ENCODE measurements at regions not wholly inside any gene's neighbourhood (a gene's known extent, or its start where the extent isn't known, plus 50 kb on each side); places are given as distances from the start of the nearest gene placed in this dataset.

DNA sequence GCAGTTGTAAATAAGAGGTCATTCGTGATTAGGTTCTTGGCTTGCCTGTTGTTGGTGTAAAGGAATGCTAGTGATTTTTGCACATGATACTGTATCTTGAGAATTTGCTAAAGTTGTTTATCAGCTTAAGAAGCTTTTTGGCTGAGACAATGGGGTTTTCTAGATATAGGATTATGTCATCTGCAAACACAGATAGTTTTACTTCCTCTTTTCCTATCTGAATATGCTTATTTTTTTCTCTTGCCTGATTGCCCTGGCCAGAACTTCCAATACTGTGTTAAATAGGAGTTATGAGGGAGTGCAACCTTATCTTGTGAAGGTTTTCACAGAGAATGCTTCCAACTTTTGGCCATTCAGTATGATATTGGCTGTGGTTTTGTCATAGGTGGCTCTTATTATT lies 576.1 kb upstream of the RGS18 start:
- no peaks in the 10 kb centered on the region for H3K4me1 ChIP-seq
- DNase-seq: no peak
- no peak overlapping the region for H3K4me3 ChIP-seq
- intact Hi-C loops (cut with micrococcal nuclease): no loop called here
- no peaks in the 10 kb centered on the region for H3K36me3 ChIP-seq
- no peaks in the 10 kb centered on the region for H3K27me3 ChIP-seq (ENCODE audit: low read depth)
- TF ChIP-seq CTCF (IDR thresholded peaks at IDR 0.05; ENCODE audit: borderline replicate concordance): no peak
- H3K27ac ChIP-seq (replicated peaks): no peak overlapping the region
- H3K9me3 ChIP-seq (replicated peaks): peaks cover 13% of the 10 kb centered on the region

- intact Hi-C loops (cut with micrococcal nuclease): no loop called here
- Histone ChIP-seq H3K9me3 (replicated peaks) (peaks cover 11% of the 10 kb centered on the region), H3K36me3 (no peaks in the 10 kb centered on the region), H3K27me3 (ENCODE audit: low read depth) (no peaks in the 10 kb centered on the region), H3K27ac (replicated peaks) (no peak overlapping the region), H3K4me1 (no peaks in the 10 kb centered on the region), H3K4me3 (no peak overlapping the region)
- no peak for TF ChIP-seq CTCF (IDR thresholded peaks at IDR 0.05; ENCODE audit: borderline replicate concordance)
- no peak for DNase-seq
Measured at GRCh38 chr1:191585095-191585494, 573.2 kb upstream of the RGS18 start.

DNA sequence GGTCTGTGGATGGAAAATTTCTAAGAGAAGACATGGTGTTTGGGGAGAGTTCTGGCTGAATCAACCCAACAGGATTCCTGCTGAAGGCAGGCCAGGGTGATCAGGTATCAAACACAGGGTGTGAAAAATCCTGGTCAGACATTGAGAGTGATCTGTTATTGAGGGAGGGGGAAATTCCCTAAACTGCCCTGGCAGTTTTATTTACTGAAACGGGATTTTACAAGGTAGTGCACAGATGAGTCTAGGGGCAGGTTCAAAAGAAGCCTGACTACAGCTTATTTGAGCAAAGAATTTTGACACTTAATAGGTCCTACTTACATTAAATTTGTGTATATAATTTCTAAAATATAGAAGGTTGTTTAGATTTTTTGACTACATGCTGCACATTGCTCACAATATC lies 569.4 kb upstream of the RGS18 start:
- TF ChIP-seq CTCF (IDR thresholded peaks at IDR 0.05; ENCODE audit: borderline replicate concordance): no peak
- no peaks in the 10 kb centered on the region for H3K4me1 ChIP-seq
- no peaks in the 10 kb centered on the region for H3K27me3 ChIP-seq (ENCODE audit: low read depth)
- H3K9me3 ChIP-seq (replicated peaks): no peaks in the 10 kb centered on the region
- no peaks in the 10 kb centered on the region for H3K36me3 ChIP-seq
- no peak for DNase-seq
- H3K27ac ChIP-seq (replicated peaks): no peak overlapping the region
- no peak overlapping the region for H3K4me3 ChIP-seq
- intact Hi-C loops (cut with micrococcal nuclease): no loop called here

DNA sequence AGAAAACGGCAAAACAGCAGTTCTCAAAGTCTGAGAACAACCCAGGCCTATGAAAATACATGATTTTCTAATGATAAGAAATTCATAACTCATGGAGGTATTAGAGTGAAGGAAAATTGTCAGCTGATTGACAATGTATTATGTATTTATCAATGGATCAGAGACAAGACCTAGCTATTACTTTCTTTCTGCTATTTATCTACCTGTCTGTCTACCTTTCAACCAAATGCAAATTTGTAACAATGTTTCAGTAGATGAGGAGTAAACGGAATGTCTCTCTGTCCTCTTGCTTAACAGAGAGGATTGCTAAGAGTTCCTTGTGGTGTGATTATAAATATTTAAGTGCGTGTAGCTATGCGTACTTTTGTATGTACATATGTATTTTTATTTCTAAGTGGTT lies 568.7 kb upstream of the RGS18 start:
- no peaks in the 10 kb centered on the region for H3K9me3 ChIP-seq (replicated peaks)
- no peak for TF ChIP-seq CTCF (IDR thresholded peaks at IDR 0.05; ENCODE audit: borderline replicate concordance)
- H3K27ac ChIP-seq (replicated peaks): no peak overlapping the region
- DNase-seq: no peak
- intact Hi-C loops (cut with micrococcal nuclease): no loop called here
- no peak overlapping the region for H3K4me3 ChIP-seq
- no peaks in the 10 kb centered on the region for H3K27me3 ChIP-seq (ENCODE audit: low read depth)
- H3K4me1 ChIP-seq: no peaks in the 10 kb centered on the region
- H3K36me3 ChIP-seq: no peaks in the 10 kb centered on the region

- no peaks in the 10 kb centered on the region for H3K27me3 ChIP-seq (ENCODE audit: low read depth)
- H3K9me3 ChIP-seq (replicated peaks): no peaks in the 10 kb centered on the region
- intact Hi-C loops (cut with micrococcal nuclease): no loop called here
- TF ChIP-seq CTCF (IDR thresholded peaks at IDR 0.05; ENCODE audit: borderline replicate concordance): no peak
- H3K36me3 ChIP-seq: no peaks in the 10 kb centered on the region
- H3K27ac ChIP-seq (replicated peaks): no peak overlapping the region
- no peaks in the 10 kb centered on the region for H3K4me1 ChIP-seq
- no peak for DNase-seq
- H3K4me3 ChIP-seq: no peak overlapping the region
Measured at GRCh38 chr1:191590578-191590977, 567.7 kb upstream of the RGS18 start.

GRCh38 chr1:191592039-191592438 lies 566.2 kb upstream of the RGS18 start:
- intact Hi-C loops (cut with micrococcal nuclease): no loop called here
- H3K36me3 ChIP-seq: no peaks in the 10 kb centered on the region
- H3K4me1 ChIP-seq: no peaks in the 10 kb centered on the region
- no peaks in the 10 kb centered on the region for H3K9me3 ChIP-seq (replicated peaks)
- no peak for DNase-seq
- H3K27ac ChIP-seq (replicated peaks): no peak overlapping the region
- TF ChIP-seq CTCF (IDR thresholded peaks at IDR 0.05; ENCODE audit: borderline replicate concordance): no peak
- no peak overlapping the region for H3K4me3 ChIP-seq
- no peaks in the 10 kb centered on the region for H3K27me3 ChIP-seq (ENCODE audit: low read depth)

Data from left ventricle myocardium inferior (tissue), 1 donor.